PFSK-1 (cell line): ENCODE measurements at regions not wholly inside any gene's neighbourhood (a gene's known extent, or its start where the extent isn't known, plus 50 kb on each side); places are given as distances from the start of the nearest gene placed in this dataset.

ENCODE experiments used
- POLR2AphosphoS5 ChIP-seq: IDR thresholded peaks from 2 replicates; pipeline ENCODE4 v1.6.1; 2012; ENCODE audit warnings: low read depth, mild to moderate bottlenecking, control low read depth, low read length, moderate library complexity
- SIN3A ChIP-seq: IDR thresholded peaks from 2 replicates; pipeline ENCODE4 v1.6.1; 2012; ENCODE audit warnings: mild to moderate bottlenecking, low read length, moderate library complexity, borderline replicate concordance; ENCODE audit not compliant: insufficient read depth
- TAF1 ChIP-seq: IDR thresholded peaks from 2 replicates; pipeline ENCODE4 v1.6.1; 2012; ENCODE audit warnings: low read length, control low read depth, borderline replicate concordance; ENCODE audit not compliant: insufficient read depth
- TF ChIP-seq, protein P1 (sequence below), 2 experiments: IDR thresholded peaks; 2 replicates each; pipeline versions ENCODE4 v1.6.1 to v1.8.0; 2011 to 2012; ENCODE audit warnings: low read depth in 2 of 2, low read length in 2 of 2, control low read depth in 1 of 2, inconsistent platforms in 1 of 2, mild to moderate bottlenecking in 1 of 2, moderate library complexity in 1 of 2; ENCODE audit not compliant: insufficient read depth in 1 of 2

DNA sequence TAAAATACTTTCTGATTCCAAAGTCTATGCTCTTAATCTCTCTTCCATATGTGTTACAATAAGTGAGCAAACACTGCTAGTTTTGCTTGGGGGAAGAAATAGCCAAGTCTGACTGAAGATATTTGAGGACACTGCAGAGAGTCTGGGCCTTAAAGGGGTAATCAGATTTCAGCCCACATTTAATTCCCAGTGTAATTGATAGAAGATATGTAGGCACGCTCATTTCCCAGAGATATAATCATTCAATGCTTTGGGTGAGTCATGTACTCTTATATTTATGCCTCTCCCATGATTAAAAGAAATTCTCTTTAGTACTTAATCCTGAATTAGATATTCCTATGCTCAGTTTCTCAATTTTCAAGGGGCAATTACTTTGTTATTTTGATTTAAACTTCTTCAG lies 178.1 kb upstream of the POM121L12 start:
- TF ChIP-seq, protein P1, sequence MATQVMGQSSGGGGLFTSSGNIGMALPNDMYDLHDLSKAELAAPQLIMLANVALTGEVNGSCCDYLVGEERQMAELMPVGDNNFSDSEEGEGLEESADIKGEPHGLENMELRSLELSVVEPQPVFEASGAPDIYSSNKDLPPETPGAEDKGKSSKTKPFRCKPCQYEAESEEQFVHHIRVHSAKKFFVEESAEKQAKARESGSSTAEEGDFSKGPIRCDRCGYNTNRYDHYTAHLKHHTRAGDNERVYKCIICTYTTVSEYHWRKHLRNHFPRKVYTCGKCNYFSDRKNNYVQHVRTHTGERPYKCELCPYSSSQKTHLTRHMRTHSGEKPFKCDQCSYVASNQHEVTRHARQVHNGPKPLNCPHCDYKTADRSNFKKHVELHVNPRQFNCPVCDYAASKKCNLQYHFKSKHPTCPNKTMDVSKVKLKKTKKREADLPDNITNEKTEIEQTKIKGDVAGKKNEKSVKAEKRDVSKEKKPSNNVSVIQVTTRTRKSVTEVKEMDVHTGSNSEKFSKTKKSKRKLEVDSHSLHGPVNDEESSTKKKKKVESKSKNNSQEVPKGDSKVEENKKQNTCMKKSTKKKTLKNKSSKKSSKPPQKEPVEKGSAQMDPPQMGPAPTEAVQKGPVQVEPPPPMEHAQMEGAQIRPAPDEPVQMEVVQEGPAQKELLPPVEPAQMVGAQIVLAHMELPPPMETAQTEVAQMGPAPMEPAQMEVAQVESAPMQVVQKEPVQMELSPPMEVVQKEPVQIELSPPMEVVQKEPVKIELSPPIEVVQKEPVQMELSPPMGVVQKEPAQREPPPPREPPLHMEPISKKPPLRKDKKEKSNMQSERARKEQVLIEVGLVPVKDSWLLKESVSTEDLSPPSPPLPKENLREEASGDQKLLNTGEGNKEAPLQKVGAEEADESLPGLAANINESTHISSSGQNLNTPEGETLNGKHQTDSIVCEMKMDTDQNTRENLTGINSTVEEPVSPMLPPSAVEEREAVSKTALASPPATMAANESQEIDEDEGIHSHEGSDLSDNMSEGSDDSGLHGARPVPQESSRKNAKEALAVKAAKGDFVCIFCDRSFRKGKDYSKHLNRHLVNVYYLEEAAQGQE (IDR thresholded peaks at IDR 0.05; ENCODE audit: insufficient read depth in 1 of 2, low read depth in 2 of 2, low read length in 2 of 2), result no peak
- TF ChIP-seq POLR2AphosphoS5 (no peak), TAF1 (no peak), SIN3A (no peak)
